ENCODE measurements at regions not wholly inside any gene's neighbourhood (a gene's known extent, or its start where the extent isn't known, plus 50 kb on each side); places are given as distances from the start of the nearest gene placed in this dataset.
"Not testable (repeated sequence)": the region's sequence is repeated elsewhere in the genome, so short reads cannot be mapped to it uniquely, and the experiment has no call there.

DNA sequence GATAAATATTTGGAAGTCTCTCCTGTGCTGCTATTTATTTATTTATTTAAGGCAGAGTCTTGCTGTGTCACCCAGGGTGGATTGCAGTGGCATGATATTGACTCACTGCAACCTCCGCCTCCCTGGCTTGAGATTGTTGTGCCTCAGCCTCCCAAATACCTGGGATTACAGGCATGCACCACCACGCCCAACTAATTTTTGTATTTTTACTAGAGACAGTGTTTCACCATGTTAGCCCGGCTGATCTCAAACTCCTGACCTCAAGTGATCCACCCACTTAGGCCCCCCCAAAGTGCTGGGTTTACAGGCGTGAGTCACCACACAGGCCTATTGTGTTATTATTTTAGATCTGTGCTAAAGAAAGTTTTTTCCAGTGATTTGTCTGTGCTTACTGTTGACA is 225.2 kb downstream of the CCER1 start:
- 91 to 93% methylated on average over 4 of the region's 4 CpGs for WGBS, 2 experiments
- Histone ChIP-seq H3K36me3 (ENCODE audit: control insufficient read depth, insufficient read depth, low read length) (no peaks in the 10 kb centered on the region), H3K27ac (ENCODE audit: insufficient read depth, low read depth, low read length, poor library complexity, severe bottlenecking) (no peak overlapping the region), H3K4me3 (ENCODE audit: insufficient read depth, low read depth, low read length) (no peak overlapping the region), H3K4me1 (ENCODE audit: control insufficient read depth, insufficient read depth, low read length) (no peaks in the 10 kb centered on the region), H3K27me3 (ENCODE audit: control insufficient read depth, insufficient read depth, low read length, poor library complexity, severe bottlenecking) (no peaks in the 10 kb centered on the region), H3K9me3 (ENCODE audit: control insufficient read depth, low read length) (no peaks in the 10 kb centered on the region)

DNA sequence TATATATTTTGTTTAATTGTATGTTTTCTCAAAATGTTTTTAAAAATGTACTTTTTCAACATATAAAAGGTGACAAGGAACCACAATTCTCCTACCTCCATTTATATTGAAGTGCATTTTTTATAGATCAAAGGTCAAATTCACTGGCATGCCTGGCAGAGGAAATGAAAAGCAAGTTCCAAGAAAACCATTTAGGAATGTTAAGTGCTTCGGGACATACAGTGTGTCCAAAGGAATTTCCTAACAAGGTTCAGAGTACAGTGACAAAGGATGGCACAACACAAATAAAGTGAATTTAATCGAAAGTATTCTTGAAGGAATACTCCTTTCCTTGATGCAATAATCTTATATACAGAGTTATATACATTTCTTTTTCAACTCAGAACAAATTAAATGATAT is 242.3 kb downstream of the CCER1 start:
- Histone ChIP-seq H3K27me3 (ENCODE audit: control insufficient read depth, insufficient read depth, low read length, poor library complexity, severe bottlenecking) (no peaks in the 10 kb centered on the region), H3K27ac (ENCODE audit: insufficient read depth, low read depth, low read length, poor library complexity, severe bottlenecking) (no peak overlapping the region), H3K36me3 (ENCODE audit: control insufficient read depth, insufficient read depth, low read length) (no peaks in the 10 kb centered on the region), H3K4me1 (ENCODE audit: control insufficient read depth, insufficient read depth, low read length) (no peaks in the 10 kb centered on the region), H3K4me3 (ENCODE audit: insufficient read depth, low read depth, low read length) (no peak overlapping the region), H3K9me3 (ENCODE audit: control insufficient read depth, low read length) (no peaks in the 10 kb centered on the region)
- 89 to 95% methylated on average over 1 of the region's 2 CpGs for WGBS, 2 experiments

DNA sequence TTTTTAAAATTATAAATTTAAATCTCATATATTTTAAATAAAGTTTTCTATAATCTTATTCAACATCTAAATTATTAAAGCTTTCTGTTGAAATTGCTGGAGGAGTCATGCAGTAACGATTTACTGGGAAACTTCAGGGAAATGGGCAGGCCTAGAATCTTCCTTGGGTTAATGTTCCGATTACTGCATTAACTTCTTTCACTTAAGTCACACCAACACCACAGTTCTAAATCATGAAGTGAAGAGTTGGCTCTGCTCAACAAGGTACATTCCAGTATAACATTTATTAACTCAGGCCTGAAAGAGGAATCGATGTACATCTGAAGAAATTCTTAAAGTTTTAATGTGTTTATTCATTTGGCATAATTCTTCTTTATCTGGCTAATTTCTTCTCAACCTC is 244.3 kb downstream of the CCER1 start:
- Histone ChIP-seq H3K4me1 (ENCODE audit: control insufficient read depth, insufficient read depth, low read length) (no peaks in the 10 kb centered on the region), H3K9me3 (ENCODE audit: control insufficient read depth, low read length) (no peaks in the 10 kb centered on the region), H3K4me3 (ENCODE audit: insufficient read depth, low read depth, low read length) (no peak overlapping the region), H3K27me3 (ENCODE audit: control insufficient read depth, insufficient read depth, low read length, poor library complexity, severe bottlenecking) (no peaks in the 10 kb centered on the region), H3K36me3 (ENCODE audit: control insufficient read depth, insufficient read depth, low read length) (no peaks in the 10 kb centered on the region), H3K27ac (ENCODE audit: insufficient read depth, low read depth, low read length, poor library complexity, severe bottlenecking) (no peak overlapping the region)
- WGBS, 2 experiments, result 88 to 98% methylated on average over 2 to 3 of the region's 3 CpGs

DNA sequence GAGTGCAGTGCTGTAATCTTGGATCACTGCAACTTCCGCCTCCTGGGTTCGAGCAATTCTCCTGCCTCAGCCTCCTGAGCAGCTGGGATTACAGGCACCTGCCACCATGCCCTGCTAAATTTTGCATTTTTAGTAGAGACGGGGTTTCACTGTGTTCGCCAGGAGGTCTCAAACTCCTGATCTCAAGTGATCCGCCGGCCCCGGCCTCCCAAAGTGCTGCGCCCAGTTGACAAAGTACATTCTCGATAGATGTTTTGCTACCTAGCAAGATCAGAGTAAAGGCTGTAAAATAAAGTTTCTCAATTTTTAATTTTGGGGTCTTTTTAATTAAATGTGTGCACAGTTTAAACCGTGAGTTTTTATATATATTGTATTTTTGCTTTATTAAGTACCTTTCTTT is 248.9 kb downstream of the CCER1 start:
- Histone ChIP-seq H3K27me3 (ENCODE audit: control insufficient read depth, insufficient read depth, low read length, poor library complexity, severe bottlenecking) (no peaks in the 10 kb centered on the region), H3K9me3 (ENCODE audit: control insufficient read depth, low read length) (no peaks in the 10 kb centered on the region), H3K27ac (ENCODE audit: insufficient read depth, low read depth, low read length, poor library complexity, severe bottlenecking) (no peak overlapping the region), H3K4me3 (ENCODE audit: insufficient read depth, low read depth, low read length) (no peak overlapping the region), H3K4me1 (ENCODE audit: control insufficient read depth, insufficient read depth, low read length) (no peaks in the 10 kb centered on the region), H3K36me3 (ENCODE audit: control insufficient read depth, insufficient read depth, low read length) (no peaks in the 10 kb centered on the region)
- 92 to 93% methylated on average over 9 of the region's 10 CpGs for WGBS, 2 experiments

GRCh38 chr12:90695415-90695814 is 259.6 kb downstream of the CCER1 start:
- Histone ChIP-seq H3K27me3 (ENCODE audit: control insufficient read depth, insufficient read depth, low read length, poor library complexity, severe bottlenecking) (no peaks in the 10 kb centered on the region), H3K27ac (ENCODE audit: insufficient read depth, low read depth, low read length, poor library complexity, severe bottlenecking) (no peak overlapping the region), H3K4me1 (ENCODE audit: control insufficient read depth, insufficient read depth, low read length) (no peaks in the 10 kb centered on the region), H3K36me3 (ENCODE audit: control insufficient read depth, insufficient read depth, low read length) (no peaks in the 10 kb centered on the region), H3K9me3 (ENCODE audit: control insufficient read depth, low read length) (no peaks in the 10 kb centered on the region), H3K4me3 (ENCODE audit: insufficient read depth, low read depth, low read length) (no peak overlapping the region)
- WGBS, 2 experiments, result no CpG with 5 or more reads among the region's 2 CpGs

DNA sequence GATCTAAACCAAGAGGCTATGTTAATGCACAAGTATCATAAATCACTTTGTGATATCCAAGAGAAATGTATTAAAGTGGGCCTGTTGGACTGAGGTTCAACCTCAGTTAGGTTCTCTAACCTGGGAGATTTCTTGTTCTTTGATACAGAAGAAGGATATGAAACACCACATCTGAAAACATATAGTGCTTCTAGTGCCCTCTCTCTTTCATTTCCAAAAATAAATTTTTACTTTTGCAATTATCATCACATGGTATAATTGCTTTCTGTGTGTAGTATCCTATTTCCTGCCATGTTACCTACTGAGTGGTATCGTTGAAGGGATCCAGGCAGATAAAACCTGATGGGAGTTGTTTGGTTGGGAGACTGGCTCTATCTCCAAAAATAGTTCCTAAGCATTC is 264.9 kb downstream of the CCER1 start:
- Histone ChIP-seq H3K9me3 (ENCODE audit: control insufficient read depth, low read length) (no peaks in the 10 kb centered on the region), H3K36me3 (ENCODE audit: control insufficient read depth, insufficient read depth, low read length) (no peaks in the 10 kb centered on the region), H3K4me3 (ENCODE audit: insufficient read depth, low read depth, low read length) (no peak overlapping the region), H3K27ac (ENCODE audit: insufficient read depth, low read depth, low read length, poor library complexity, severe bottlenecking) (no peak overlapping the region), H3K27me3 (ENCODE audit: control insufficient read depth, insufficient read depth, low read length, poor library complexity, severe bottlenecking) (no peaks in the 10 kb centered on the region), H3K4me1 (ENCODE audit: control insufficient read depth, insufficient read depth, low read length) (no peaks in the 10 kb centered on the region)
- WGBS, 2 experiments, result 97 to 100% methylated on average over 1 of the region's 1 CpG

DNA sequence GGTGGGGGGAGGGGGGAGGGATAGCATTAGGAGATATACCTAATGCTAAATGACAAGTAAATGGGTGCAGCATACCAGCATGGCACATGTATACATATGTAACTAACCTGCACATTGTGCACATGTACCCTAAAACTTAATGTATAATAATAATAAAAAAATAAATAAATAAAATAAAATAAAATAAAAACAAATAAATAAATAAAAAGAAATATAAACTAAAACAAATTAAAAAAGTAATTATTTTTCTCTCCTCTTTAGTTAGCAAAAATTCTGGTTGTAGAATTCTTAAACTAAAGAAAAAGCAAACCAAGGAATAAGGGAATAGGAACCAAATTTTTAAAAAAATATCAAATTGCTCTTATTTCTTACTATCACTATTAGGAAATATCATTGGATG is 267.3 kb downstream of the CCER1 start:
- not testable (repeated sequence) for H3K4me1 ChIP-seq (ENCODE audit: control insufficient read depth, insufficient read depth, low read length); H3K4me3 ChIP-seq (ENCODE audit: insufficient read depth, low read depth, low read length); H3K36me3 ChIP-seq (ENCODE audit: control insufficient read depth, insufficient read depth, low read length); H3K9me3 ChIP-seq (ENCODE audit: control insufficient read depth, low read length); H3K27me3 ChIP-seq (ENCODE audit: control insufficient read depth, insufficient read depth, low read length, poor library complexity, severe bottlenecking); H3K27ac ChIP-seq (ENCODE audit: insufficient read depth, low read depth, low read length, poor library complexity, severe bottlenecking)

GRCh38 chr12:90683871-90684270 is 271.1 kb downstream of the CCER1 start:
- H3K4me3 ChIP-seq (ENCODE audit: insufficient read depth, low read depth, low read length), result no peak overlapping the region
- H3K27me3 ChIP-seq (ENCODE audit: control insufficient read depth, insufficient read depth, low read length, poor library complexity, severe bottlenecking), result no peaks in the 10 kb centered on the region
- no peaks in the 10 kb centered on the region for H3K36me3 ChIP-seq (ENCODE audit: control insufficient read depth, insufficient read depth, low read length)
- no peaks in the 10 kb centered on the region for H3K9me3 ChIP-seq (ENCODE audit: control insufficient read depth, low read length)
- H3K27ac ChIP-seq (ENCODE audit: insufficient read depth, low read depth, low read length, poor library complexity, severe bottlenecking), result no peak overlapping the region
- no peaks in the 10 kb centered on the region for H3K4me1 ChIP-seq (ENCODE audit: control insufficient read depth, insufficient read depth, low read length)
- 100% methylated on average over 1 of the region's 3 CpGs for whole genome bisulfite sequencing, 2 experiments

- Histone ChIP-seq H3K4me1 (ENCODE audit: control insufficient read depth, insufficient read depth, low read length) (no peaks in the 10 kb centered on the region), H3K9me3 (ENCODE audit: control insufficient read depth, low read length) (no peaks in the 10 kb centered on the region), H3K4me3 (ENCODE audit: insufficient read depth, low read depth, low read length) (no peak overlapping the region), H3K36me3 (ENCODE audit: control insufficient read depth, insufficient read depth, low read length) (no peaks in the 10 kb centered on the region), H3K27me3 (ENCODE audit: control insufficient read depth, insufficient read depth, low read length, poor library complexity, severe bottlenecking) (no peaks in the 10 kb centered on the region), H3K27ac (ENCODE audit: insufficient read depth, low read depth, low read length, poor library complexity, severe bottlenecking) (no peak overlapping the region)
- 83 to 100% methylated on average over 1 of the region's 1 CpG for WGBS, 2 experiments
Observed at GRCh38 chr12:90682398-90682797, 272.6 kb downstream of the CCER1 start.

DNA sequence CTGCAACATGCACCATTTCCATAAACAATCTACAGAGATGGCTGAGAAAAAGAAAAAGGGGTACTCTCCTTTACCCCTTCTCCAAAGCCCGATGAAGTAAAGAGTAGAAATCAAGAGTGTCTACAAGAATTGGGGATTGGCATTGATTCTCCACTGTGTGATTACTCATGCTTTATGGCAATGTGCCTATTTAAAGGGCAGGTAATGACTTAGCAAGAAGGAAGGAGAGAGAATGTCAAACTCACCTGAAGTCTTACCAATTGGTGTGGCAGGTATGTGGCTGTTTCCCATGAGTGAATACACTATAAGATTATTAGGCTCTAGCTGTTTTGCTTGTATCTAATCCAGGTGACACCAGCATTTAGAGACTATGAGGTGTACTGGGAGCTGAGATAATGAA is 275.3 kb downstream of the CCER1 start:
- Histone ChIP-seq H3K4me1 (ENCODE audit: control insufficient read depth, insufficient read depth, low read length) (no peaks in the 10 kb centered on the region), H3K9me3 (ENCODE audit: control insufficient read depth, low read length) (no peaks in the 10 kb centered on the region)

DNA sequence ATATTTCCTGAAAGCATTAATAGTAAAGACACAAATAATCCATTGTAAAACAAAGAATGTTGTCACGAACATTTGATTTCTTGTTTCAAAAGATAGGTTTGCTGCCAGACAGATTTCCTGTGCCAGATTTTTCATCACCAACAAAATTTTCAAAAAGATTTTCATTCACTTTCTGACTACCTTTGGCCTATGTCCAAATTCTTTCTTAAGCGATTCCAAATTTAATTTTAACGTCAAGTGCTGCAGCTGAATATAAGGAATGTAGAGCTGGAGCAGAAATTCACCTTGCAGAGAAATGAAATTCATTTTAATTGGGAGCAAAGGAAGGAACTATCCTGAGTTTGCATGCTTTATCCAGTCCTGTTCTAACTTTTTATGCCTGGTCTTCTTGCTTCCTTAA is 277.4 kb downstream of the CCER1 start:
- WGBS, 2 experiments, result 89 to 97% methylated on average over 3 of the region's 3 CpGs

More for the DNA sequence above, 275.3 kb downstream of the CCER1 start:
- Histone ChIP-seq H3K27me3 (ENCODE audit: control insufficient read depth, insufficient read depth, low read length, poor library complexity, severe bottlenecking) (no peaks in the 10 kb centered on the region), H3K36me3 (ENCODE audit: control insufficient read depth, insufficient read depth, low read length) (no peaks in the 10 kb centered on the region), H3K27ac (ENCODE audit: insufficient read depth, low read depth, low read length, poor library complexity, severe bottlenecking) (no peak overlapping the region), H3K4me3 (ENCODE audit: insufficient read depth, low read depth, low read length) (no peak overlapping the region)
- WGBS, 2 experiments, result 100% methylated on average over 1 of the region's 1 CpG

More for the DNA sequence above, 277.4 kb downstream of the CCER1 start:
- Histone ChIP-seq H3K4me1 (ENCODE audit: control insufficient read depth, insufficient read depth, low read length) (no peaks in the 10 kb centered on the region), H3K27ac (ENCODE audit: insufficient read depth, low read depth, low read length, poor library complexity, severe bottlenecking) (no peak overlapping the region), H3K9me3 (ENCODE audit: control insufficient read depth, low read length) (no peaks in the 10 kb centered on the region), H3K27me3 (ENCODE audit: control insufficient read depth, insufficient read depth, low read length, poor library complexity, severe bottlenecking) (no peaks in the 10 kb centered on the region), H3K4me3 (ENCODE audit: insufficient read depth, low read depth, low read length) (no peak overlapping the region), H3K36me3 (ENCODE audit: control insufficient read depth, insufficient read depth, low read length) (no peaks in the 10 kb centered on the region)
